Aorta (tissue), 5 donors: ENCODE measurements at regions not wholly inside any gene's neighbourhood (a gene's known extent, or its start where the extent isn't known, plus 50 kb on each side); places are given as distances from the start of the nearest gene placed in this dataset.

Experiments used
- ATAC-seq: fragments of 200-7000 bp; cut with Tn5 transposase; one replicate; pipeline ENCODE4 v1.9.1; 2022; ENCODE audit warnings: moderate library complexity; ENCODE audit not compliant: low FRiP score
- DNase-seq, 2 donors: peaks; one replicate each; pipeline ENCODE4 v3.0.0-alpha.2; 2020
- H3K27ac ChIP-seq, 2 donors: one replicate each; pipeline ENCODE4 v1.5.1; 2013; ENCODE audit warnings: low read length in 2 of 2, mild to moderate bottlenecking in 2 of 2, moderate library complexity in 2 of 2, control low read depth in 1 of 2, inconsistent platforms in 1 of 2, low read depth in 1 of 2
- H3K27me3 ChIP-seq, 2 donors: one replicate each; pipeline ENCODE4 v1.6.1; 2013; ENCODE audit warnings: control low read depth in 1 of 2, low read length in 1 of 2, mild to moderate bottlenecking in 1 of 2, moderate library complexity in 1 of 2; ENCODE audit not compliant: insufficient read depth in 2 of 2, control insufficient read depth in 1 of 2
- H3K36me3 ChIP-seq, 2 donors: one replicate each; pipeline ENCODE4 v1.6.1; 2013; ENCODE audit warnings: control low read depth in 1 of 2, low read length in 1 of 2, mild to moderate bottlenecking in 1 of 2; ENCODE audit not compliant: insufficient read depth in 2 of 2, control insufficient read depth in 1 of 2
- H3K4me1 ChIP-seq, 2 donors: one replicate each; pipeline ENCODE4 v1.6.1; 2013; ENCODE audit warnings: low read length in 2 of 2, control low read depth in 1 of 2, mild to moderate bottlenecking in 1 of 2, moderate library complexity in 1 of 2; ENCODE audit not compliant: insufficient read depth in 2 of 2, control insufficient read depth in 1 of 2
- H3K4me3 ChIP-seq, 2 donors: one replicate each; pipeline ENCODE4 v1.5.1; 2013; ENCODE audit warnings: low read length in 2 of 2, control low read depth in 1 of 2, mild to moderate bottlenecking in 1 of 2
- H3K9me3 ChIP-seq: one replicate; pipeline ENCODE4 v1.6.1; 2013; ENCODE audit warnings: mild to moderate bottlenecking, low read length; ENCODE audit not compliant: control insufficient read depth
- WGBS, 2 donors: extraction: QIAGEN DNeasy Blood & Tissue Kit; methylation state at CpG; one replicate each; pipeline ENCODE4 v1.1.7; 2013; 5-methylcytosine and 5-hydroxymethylcytosine counted together
- intact Hi-C, 2 donors: fragments of 100-400 bp; cut with DNase I; formaldehyde crosslinking; loops; one replicate each; pipeline versions ENCODE4 v1.14.2 to v1.15.0; 2022
- donor health status: healthy with polysubstance abuse.
- donor health status: Bipolar disorder and iron deficiency.
- donor health status: DM: no; HTN: no; CAD: no.
- donor health status: DM: no; HTN: no; CAD: no.
- donor health status: DM: yes; HTN: yes; CAD: no.

GRCh38 chr5:67268231-67269021, 71.8 kb upstream of the CD180 start:
- intact Hi-C loops, result no loop called here
- 2 to 4% methylated on average over 10 of the region's 10 CpGs for WGBS, 2 donors
- no peak overlapping the region for H3K4me3 ChIP-seq

DNA sequence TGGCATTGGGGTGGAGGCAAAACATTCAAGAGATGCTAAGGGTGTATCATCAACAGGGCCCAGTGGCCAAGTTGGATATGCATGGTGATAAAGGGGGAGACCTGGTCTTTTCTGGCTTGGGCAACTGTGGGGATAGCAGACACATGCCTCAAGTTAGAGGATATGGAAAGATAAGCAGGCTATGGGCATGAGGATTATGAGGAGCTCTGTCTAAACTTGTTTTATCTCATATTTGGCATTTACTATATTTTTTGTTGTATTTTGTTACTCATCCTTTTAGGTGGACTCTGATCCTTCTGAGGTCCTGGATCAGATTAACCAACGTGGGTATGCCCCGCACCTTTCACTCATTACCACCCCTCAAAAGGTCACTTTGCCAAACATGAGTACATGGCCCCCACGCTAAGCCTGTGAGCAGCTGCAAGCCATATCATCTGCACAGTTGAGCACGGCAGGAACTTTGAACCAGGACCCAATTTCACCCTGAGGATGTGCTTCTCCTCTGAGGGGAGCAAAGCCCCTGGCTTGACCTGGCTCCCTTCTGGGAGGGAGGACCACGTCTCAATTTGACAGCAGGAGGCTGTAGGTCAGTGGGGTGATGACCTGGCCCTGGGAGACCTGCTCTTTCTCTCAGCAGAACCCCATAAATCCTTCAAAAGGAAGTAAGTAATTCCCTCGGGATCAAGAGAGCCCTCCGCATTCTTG, 71.1 kb upstream of the CD180 start:
- no peaks in the 10 kb centered on the region for H3K36me3 ChIP-seq
- peak overlapping the region; percentile 1 to 97 for H3K27ac ChIP-seq
- no peaks in the 10 kb centered on the region for H3K27me3 ChIP-seq
- H3K9me3 ChIP-seq, result no peaks in the 10 kb centered on the region
- 31 to 37% methylated on average over 7 of the region's 7 CpGs for WGBS, 2 donors
- intact Hi-C loops, result no loop called here
- no peak overlapping the region for H3K4me3 ChIP-seq
- H3K4me1 ChIP-seq, result peaks cover 13 to 17% of the 10 kb centered on the region in 2 donors
- DNase-seq, result no peak
- ATAC-seq, result peak; percentile 12

More at GRCh38 chr5:67268231-67269021, 71.8 kb upstream of the CD180 start:
- no peaks in the 10 kb centered on the region for H3K27me3 ChIP-seq
- no peaks in the 10 kb centered on the region for H3K9me3 ChIP-seq
- no peaks in the 10 kb centered on the region for H3K36me3 ChIP-seq
- H3K27ac ChIP-seq, result peak overlapping the region; percentile 91 to 97
- peak; percentile 57 to 80 for DNase-seq
- H3K4me1 ChIP-seq, result peaks cover 13 to 17% of the 10 kb centered on the region in 2 donors
- peak; percentile 89 for ATAC-seq

DNA sequence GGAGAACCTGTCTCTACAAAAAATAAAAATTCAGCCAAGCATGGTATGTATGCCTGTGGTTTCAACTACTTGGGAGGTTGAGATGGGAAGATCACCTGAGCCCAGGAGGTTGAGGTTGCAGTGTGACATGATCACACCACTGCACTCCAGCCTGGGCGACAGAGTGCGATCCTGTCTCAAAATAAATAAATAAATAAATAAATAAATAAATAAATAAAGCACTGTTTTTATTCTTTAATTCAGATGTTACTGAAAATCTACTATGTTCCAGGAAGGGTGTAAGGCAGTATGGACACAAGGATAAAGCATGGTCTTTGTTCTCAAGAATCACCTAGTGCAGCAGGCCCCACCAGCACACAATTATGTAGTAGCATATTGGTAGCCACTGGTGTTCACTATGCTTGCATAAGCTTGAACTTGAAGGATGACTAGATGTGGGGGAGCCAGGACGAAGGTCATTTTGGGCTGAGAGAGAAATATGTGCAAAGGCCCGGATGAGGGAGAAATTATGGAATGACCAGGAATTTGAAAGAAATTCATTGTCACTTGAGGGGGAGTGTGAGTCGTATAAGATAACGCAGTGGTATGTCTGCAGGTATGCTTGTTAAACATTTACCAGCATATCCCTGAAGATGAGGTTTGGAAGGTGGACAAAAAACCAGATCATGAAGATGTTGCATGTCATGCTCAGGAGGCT, 70.2 kb upstream of the CD180 start:
- no peak for DNase-seq
- 96 to 99% methylated on average over 6 of the region's 6 CpGs for WGBS, 2 donors
- H3K36me3 ChIP-seq, result no peaks in the 10 kb centered on the region
- H3K27me3 ChIP-seq, result no peaks in the 10 kb centered on the region
- peak overlapping the region in 1 of 2 donors; percentile 97 for H3K27ac ChIP-seq
- H3K4me3 ChIP-seq, result no peak overlapping the region
- H3K4me1 ChIP-seq, result peaks cover 13 to 17% of the 10 kb centered on the region in 2 donors
- ATAC-seq, result no peak
- H3K9me3 ChIP-seq, result no peaks in the 10 kb centered on the region
- intact Hi-C loops, result no loop called here

DNA sequence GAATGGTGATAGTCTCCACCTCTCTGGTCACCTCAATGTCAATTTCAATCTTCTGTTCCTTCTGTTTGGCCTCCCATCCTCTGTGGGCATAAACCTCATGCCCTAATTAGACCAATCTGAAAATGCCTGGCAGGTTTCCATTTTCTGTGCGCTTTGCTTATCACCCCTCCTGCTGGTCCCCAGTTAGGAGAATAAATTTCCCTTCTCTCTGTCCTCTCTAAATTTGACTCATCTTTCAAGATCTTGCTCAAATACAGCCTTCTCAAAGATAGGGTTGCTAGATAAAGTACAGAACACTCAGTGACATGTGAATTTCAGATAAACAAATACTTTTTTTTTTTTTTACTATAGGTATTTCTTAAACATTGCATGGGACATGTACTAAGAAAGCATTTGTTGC, 69.4 kb upstream of the CD180 start:
- H3K4me3 ChIP-seq, result no peak overlapping the region
- WGBS, 2 donors, result 52 to 65% methylated on average over 1 of the region's 1 CpG
- no peaks in the 10 kb centered on the region for H3K9me3 ChIP-seq
- no peak for DNase-seq
- peaks cover 13 to 17% of the 10 kb centered on the region in 2 donors for H3K4me1 ChIP-seq
- H3K27ac ChIP-seq, result no peak overlapping the region
- intact Hi-C loops, result no loop called here
- no peaks in the 10 kb centered on the region for H3K36me3 ChIP-seq
- H3K27me3 ChIP-seq, result no peaks in the 10 kb centered on the region
- ATAC-seq, result no peak

- intact Hi-C loops, result no loop called here
- Histone ChIP-seq H3K4me1 (peaks cover under 1 to 10% of the 10 kb centered on the region in 2 donors), H3K27ac (no peak overlapping the region), H3K27me3 (no peaks in the 10 kb centered on the region), H3K4me3 (no peak overlapping the region), H3K9me3 (no peaks in the 10 kb centered on the region), H3K36me3 (no peaks in the 10 kb centered on the region)
- no peak for DNase-seq
- no peak for ATAC-seq
- WGBS, 2 donors, result 95 to 96% methylated on average over 4 of the region's 4 CpGs
Observed at GRCh38 chr5:67263656-67264408, 67.2 kb upstream of the CD180 start.

DNA sequence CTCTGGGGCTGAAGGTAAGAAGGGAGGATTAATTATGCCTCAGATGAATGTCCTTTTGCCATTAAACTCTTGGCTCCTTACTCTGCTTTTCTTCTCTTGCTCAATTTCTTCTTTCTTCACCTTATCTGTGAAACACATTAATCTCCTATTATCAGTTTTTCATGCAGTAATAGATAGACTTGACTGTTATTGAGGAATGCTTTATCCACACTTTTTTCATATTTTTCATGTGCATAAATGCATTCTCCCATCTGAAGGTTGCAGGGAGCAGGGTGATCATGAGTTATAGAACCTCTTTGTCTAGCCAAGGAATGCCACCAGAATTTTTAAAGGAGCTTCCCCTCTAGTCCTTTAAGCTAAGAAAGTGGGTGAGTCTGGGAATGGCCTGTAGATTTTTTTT, 66.4 kb upstream of the CD180 start:
- no peak overlapping the region for H3K27ac ChIP-seq
- H3K36me3 ChIP-seq, result no peaks in the 10 kb centered on the region
- DNase-seq (no peak), ATAC-seq (no peak)
- H3K27me3 ChIP-seq, result no peaks in the 10 kb centered on the region
- intact Hi-C loops, result no loop called here
- H3K4me1 ChIP-seq, result peaks cover 0 to 7% of the 10 kb centered on the region in 2 donors
- no peaks in the 10 kb centered on the region for H3K9me3 ChIP-seq
- no peak overlapping the region for H3K4me3 ChIP-seq

DNA sequence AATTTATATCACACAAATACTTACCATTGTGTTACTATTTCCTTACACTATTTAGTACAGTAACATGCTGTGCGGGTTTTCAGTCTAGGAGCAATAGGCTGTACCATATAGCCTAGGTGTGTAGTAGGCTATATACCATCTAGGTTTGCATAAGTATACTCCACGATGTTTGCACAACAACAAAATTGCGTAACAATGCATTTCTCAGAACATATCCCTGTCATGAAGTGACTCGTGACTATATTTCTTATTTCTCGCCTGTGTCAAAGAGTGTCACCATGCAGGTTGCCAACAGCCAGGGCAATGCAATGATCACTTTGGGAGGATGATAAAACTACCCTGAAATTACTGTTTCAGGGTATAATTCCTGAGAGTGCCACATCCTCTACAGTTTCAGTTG, 65.6 kb upstream of the CD180 start:
- no peaks in the 10 kb centered on the region for H3K9me3 ChIP-seq
- no peak overlapping the region for H3K4me3 ChIP-seq
- H3K36me3 ChIP-seq, result no peaks in the 10 kb centered on the region
- intact Hi-C loops, result no loop called here
- H3K27ac ChIP-seq, result no peak overlapping the region
- no peaks in the 10 kb centered on the region for H3K27me3 ChIP-seq
- ATAC-seq, result no peak
- no peaks in the 10 kb centered on the region for H3K4me1 ChIP-seq
- WGBS, 2 donors, result 76 to 81% methylated on average over 5 of the region's 5 CpGs
- DNase-seq, result no peak

- intact Hi-C loops, result no loop called here
- Histone ChIP-seq H3K27ac (no peak overlapping the region), H3K4me1 (no peaks in the 10 kb centered on the region), H3K27me3 (no peaks in the 10 kb centered on the region), H3K36me3 (no peaks in the 10 kb centered on the region), H3K9me3 (no peaks in the 10 kb centered on the region), H3K4me3 (no peak overlapping the region)
- ATAC-seq (no peak), DNase-seq (no peak)
- 94 to 96% methylated on average over 5 of the region's 5 CpGs for WGBS, 2 donors
Observed at GRCh38 chr5:67259548-67260215, 63.1 kb upstream of the CD180 start.
